Prostate gland (tissue), 2 donors: ENCODE measurements at regions not wholly inside any gene's neighbourhood (a gene's known extent, or its start where the extent isn't known, plus 50 kb on each side); places are given as distances from the start of the nearest gene placed in this dataset.

Experiments used
- CTCF ChIP-seq, 4 experiments: fragments of 200-600 bp in 2 of 4; fragments of 450-650 bp in 2 of 4; sonication (generic) in 2 of 4; IDR thresholded peaks; 1 replicate in 3 of 4; 2 replicates in 1 of 4; pipeline ENCODE4 v1.5.1; 2016 to 2019; ENCODE audit warnings: antibody characterized with exemption in 4 of 4, mild to moderate bottlenecking in 2 of 4, moderate library complexity in 2 of 4
- POLR2A ChIP-seq: fragments of 450-650 bp; IDR thresholded peaks from one replicate; pipeline ENCODE4 v1.6.1; 2016; ENCODE audit warnings: antibody characterized with exemption, mild to moderate bottlenecking
- POLR2AphosphoS5 ChIP-seq: sonication (generic); formaldehyde crosslinking; IDR thresholded peaks from one replicate; pipeline ENCODE4 v1.6.1; 2017; ENCODE audit warnings: antibody characterized with exemption

DNA sequence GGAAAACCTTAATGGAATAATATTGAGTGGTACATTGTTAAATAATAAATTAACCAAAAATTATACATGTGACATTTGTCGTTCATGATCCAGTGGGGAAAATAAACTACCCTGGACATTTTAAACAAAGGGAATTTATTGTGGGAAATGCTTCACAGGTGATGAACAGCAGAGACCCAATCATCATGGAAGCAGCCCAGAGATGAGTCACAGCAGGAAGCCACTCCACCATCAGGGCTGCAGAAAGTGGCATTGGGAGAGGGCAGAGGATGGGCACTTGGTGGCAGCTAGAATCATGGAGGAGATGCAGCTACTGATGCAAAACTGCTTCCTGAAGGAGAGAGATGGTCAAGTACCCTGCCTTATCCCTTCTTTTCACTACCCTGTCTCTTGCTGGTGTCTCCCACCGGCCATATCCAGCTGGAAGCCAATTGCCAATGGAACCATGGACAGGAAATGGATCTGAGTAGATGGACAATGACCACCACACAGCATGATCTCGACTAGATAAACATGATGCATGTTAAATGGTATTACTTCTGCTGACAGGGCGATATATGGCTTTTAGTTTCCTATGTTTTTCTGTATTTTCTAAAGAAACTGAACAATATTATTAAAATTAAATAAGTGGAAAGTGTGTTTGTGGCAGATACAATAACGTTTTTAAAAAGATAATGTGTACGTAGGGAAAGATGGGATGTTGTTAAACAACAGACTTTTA is 139.8 kb downstream of the RPIA start:
- TF ChIP-seq CTCF (IDR thresholded peaks at IDR 0.05) (no peak), POLR2A (no peak), POLR2AphosphoS5 (no peak)
